SKM-1 (cell line): ENCODE measurements at regions not wholly inside any gene's neighbourhood (a gene's known extent, or its start where the extent isn't known, plus 50 kb on each side); places are given as distances from the start of the nearest gene placed in this dataset.
"Not testable (repeated sequence)": the region's sequence is repeated elsewhere in the genome, so short reads cannot be mapped to it uniquely, and the experiment has no call there.

Experiments
- DNase-seq: peaks from one replicate; lab custom pipeline; 2025; ENCODE audit not compliant: unreplicated experiment; lab: John Stamatoyannopoulos, UW

DNA sequence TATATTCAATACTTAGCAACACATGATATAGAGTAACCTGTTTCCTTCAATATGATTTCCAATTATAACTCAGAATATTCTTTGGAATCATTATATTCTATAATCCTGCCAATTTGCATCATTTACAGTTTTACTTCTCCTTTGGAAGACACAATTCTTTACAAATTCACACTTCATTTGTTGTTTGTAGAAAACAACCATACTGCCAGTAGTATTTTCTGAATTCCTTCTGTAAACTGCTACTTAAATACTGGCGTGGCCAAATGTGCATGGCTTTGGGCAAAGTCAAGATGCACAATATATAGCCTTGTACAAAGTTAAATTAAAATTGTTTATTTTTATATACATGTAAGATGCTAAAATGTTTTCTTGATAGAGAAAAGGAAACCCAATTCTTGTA lies 687.1 kb upstream of the NEGR1 start:
- no peak for DNase-seq

DNA sequence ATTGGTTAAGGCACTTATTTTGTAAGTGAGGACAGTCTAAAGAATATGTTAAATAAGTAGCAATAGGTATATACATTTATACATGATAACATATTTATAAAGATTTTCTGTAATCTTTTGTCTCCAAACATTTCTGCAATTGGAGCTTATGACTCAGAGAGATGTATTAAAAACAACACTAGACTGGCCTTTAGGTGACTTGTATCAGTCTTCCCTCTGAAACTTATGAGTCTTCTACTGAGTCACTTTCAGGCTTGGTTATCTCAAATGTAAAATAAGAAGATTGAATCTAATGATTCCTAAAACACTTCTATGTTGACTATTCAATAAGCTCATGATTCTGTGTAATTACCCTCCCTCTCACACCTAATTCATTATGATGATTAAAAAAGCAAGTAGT lies 672.6 kb upstream of the NEGR1 start:
- no peak for DNase-seq

- DNase-seq, result not testable (repeated sequence)
Measured at GRCh38 chr1:72950900-72951299, 668.6 kb upstream of the NEGR1 start.

DNA sequence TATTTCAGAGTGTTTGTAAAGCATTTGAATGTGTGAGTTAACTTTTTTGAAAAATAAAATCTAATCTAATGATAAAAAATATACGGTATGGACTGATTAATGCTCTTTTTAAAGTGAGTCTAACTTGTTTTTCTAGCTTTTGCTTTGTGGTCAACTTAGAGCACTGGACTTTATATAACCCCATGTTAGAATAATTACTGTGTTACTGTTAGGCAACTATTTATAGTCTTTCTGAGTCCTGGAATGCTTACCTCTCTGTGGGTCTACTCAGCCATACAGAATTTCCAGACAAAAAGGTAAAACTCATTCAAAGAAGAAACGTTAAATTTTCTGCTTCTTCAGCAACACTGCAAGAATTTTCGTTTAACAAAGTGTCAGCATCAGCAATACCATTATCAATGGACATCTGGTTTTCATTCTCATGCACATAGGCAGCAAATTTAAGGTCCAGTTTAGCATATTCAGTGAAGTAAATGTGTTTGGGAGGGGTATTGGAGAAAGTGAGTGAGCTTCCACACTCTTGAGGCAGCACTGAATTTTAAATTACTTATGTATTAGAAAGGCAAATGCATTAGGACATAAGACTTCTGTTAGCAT lies 664.7 kb upstream of the NEGR1 start:
- no peak for DNase-seq

GRCh38 chr1:72942008-72942407 lies 659.7 kb upstream of the NEGR1 start:
- DNase-seq, result no peak

- no peak for DNase-seq
Measured at GRCh38 chr1:72938408-72938807, 656.1 kb upstream of the NEGR1 start.

DNA sequence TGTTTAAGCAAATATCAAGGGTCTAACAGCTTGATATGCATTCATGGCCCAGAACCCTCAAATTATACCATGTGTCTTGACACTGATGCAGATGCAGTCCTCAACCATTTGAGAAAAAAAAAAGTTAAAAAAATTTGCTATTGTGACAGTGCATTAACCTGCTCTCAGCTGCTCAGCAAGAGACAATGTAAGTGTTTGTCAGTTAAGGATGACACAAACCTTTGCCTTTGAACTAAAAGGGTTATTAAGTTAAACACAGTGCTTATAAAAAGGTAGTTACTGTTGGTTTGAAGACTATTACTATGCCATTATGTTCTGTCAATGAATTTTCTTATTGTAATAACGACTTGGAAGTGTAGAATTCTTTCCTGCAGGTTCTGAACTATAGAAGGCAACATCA lies 655.6 kb upstream of the NEGR1 start:
- no peak for DNase-seq

- DNase-seq, result no peak
Measured at GRCh38 chr1:72936942-72937341, 654.6 kb upstream of the NEGR1 start.

DNA sequence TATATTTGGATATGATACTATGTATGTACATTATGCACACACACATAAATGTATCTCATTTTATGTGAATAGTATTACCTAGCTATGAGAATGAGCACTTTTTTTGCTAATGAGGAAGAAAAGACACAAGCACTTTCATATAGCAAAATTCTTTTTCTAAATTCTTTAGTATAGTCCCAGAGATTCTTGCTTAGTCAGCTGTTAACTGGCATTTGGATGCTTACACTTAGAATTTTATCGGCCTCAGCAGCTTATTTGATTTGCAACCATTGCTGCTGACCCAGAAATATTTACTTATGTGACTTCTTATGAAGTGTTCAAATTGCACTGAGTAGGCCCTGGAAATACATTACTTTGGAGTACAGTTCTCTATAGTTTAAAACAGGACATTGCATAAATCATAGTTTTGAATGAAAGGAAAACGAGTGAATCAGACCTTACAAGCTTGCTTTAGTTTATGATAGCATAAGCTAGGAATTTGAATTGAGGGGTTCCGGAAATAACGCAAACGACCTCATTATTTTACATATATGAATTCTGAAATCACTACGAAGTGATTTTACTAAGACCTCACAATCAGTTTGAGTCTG lies 653.9 kb upstream of the NEGR1 start:
- no peak for DNase-seq

DNA sequence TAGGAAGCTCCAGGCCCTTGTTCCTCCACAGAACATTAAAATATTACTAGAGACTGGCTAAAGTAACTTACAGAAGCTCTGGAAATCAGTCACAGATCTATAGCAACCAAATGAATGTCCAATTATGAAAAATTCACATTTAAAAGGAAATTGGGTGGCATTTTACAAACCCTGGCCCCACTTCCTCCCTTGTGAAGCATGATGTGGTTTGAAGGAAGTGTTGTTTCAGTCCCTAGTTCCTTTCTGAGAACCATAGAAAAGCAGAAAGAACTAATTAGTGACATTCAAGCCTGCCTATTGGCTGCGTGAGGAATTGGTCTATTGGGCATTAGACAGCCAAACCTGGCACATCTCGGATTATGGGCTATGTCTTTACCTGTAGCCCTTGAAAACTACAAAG lies 649.7 kb upstream of the NEGR1 start:
- no peak for DNase-seq

- DNase-seq, result no peak
Measured at GRCh38 chr1:72930528-72930927, 648.2 kb upstream of the NEGR1 start.

DNA sequence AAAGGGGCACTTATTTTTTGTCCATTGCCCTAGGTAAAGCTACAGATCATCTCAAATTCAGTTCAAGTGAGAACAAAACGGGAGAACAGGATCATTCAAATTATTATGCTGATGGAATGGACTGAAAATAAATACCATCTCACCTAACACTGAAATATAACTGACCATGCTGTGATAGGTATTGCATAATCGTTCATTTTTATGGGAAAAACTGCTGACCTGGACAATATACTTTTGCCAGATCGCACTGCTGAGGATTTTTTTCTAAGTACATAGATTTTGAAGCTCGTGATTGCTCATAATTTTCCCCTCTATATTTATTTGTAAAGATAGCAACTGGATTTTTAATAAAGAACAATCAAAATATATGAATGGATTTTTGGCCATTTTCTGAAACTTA lies 636.6 kb upstream of the NEGR1 start:
- DNase-seq, result no peak

DNA sequence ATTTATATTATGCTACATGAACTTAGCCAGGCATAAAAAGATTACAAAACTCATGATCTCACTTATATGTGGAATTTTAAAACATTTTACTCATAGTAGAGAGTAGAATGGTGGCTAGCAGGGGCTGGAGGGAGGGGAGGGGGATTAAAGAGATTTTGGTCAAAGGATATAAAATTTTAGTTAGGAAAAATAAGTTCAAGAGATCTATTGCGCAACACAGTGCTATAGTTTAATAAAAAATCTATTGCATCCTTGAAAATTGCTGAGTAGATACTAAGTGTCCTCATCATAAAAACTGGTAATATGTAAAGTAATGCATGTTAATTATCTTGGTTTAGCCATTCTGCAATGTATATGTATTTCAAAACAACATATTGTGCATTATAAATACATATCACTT lies 635.6 kb upstream of the NEGR1 start:
- DNase-seq, result no peak

DNA sequence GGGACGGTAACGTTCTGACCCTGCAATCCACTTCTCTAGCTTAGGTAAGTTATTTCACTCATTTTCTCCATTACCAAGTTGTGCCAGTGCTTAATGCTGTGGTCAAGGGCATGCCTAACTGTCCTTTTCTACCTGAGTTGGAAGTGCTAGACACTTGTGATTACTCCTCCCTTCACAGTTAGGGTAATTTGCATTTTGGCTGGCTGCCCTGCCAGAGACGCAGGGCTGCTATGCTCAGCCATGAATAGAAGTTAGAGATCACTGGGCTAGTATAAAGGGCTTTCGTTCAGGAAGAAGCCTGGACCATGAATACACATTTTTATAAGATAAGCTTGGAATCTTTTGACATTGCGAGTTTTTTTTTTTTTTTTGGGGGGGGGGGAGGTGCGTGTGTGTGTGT lies 633.2 kb upstream of the NEGR1 start:
- DNase-seq, result no peak

DNA sequence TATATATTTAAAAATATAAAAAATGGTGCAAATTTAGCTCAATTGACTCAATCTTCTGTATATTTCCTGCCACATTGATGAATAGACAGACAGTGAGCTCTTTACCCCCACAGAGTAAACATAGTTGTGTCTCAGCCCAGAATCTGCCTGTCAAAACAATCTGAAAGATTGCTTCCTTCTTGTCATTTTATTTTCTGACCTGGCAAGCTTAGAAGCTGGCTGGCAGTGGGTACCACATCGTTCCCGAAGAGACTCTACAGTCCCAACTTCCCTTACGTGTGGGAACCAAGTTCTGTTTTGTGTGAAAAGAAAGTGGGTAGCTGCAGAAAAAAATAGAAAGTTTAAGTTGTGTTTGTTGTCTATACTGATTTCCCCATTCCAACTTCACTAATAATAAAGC lies 629.3 kb upstream of the NEGR1 start:
- DNase-seq, result no peak

DNA sequence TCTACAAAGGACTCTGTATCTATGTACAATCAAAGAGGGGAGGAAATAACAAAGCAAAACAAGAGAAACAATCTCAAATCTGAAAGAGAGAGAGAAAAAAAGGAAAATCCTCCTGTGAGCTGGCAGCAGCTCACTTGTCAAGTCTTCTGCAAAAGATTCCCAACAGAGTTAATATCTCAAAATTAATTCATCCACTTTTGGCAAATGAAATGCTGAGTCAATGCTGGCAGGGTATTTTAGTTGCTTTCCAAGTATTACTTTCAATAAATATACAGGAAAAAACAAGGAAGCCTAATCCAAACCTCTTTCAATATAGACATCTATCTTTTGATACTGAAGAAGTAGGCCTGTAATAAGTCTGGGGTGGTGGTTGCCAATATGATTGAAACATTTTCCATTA lies 613.9 kb upstream of the NEGR1 start:
- DNase-seq, result no peak

DNA sequence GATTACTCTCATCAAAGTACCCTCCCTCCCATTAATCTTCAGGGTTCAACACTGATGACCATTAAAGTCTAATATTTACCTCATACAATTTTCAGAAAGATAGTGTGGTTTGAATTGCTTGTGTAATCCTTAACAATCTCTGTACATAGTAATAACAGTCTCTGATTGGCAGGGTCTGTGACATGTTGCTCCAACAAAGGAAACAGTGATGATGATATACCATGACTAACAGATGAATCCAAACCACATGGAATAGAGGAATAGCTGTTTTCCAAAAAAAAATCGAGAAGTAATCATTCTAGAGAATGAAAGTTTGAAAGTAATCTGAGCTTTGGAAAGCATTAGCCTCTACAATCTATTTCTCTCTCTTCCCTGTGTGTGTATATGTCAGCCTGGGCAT lies 610.1 kb upstream of the NEGR1 start:
- DNase-seq, result no peak

GRCh38 chr1:72891976-72892375 lies 609.6 kb upstream of the NEGR1 start:
- DNase-seq, result no peak

DNA sequence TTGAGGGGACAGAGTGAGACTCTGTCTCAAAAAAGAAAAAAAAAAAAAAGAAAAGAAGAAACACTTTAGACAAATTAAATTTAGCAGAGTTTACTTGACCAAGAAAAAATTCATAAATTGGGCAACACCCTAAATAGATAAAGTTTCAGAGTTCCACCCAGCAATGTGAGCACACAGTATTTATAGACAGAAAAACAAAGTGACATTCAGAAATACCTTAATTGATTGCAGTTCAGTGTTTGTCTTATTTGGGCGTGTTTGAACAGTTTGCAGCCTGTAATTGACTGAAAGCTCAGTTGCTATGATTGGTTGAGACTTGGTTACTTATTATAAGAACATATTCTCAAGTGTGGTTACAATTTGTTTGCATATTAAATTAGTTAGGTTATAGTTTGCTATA lies 603.5 kb upstream of the NEGR1 start:
- DNase-seq, result no peak

DNA sequence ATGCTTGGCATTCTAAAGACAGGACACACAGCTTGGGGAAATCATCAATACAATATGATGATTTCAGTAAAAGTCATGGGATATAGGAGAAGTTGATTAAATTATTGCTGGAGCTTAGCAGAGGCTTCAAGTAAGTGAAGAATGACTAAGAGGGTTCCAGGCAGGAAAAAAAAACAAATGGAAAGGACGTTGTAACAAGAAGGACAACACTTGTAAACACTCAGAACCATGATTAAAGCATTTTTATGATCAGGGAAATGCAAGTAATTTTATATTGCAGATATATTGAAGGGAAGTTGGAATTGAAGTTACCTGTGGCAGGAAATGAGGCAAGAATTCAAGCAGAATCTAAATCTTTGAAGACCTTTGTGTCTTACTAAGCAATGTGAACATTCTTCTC lies 602.7 kb upstream of the NEGR1 start:
- DNase-seq, result no peak

DNA sequence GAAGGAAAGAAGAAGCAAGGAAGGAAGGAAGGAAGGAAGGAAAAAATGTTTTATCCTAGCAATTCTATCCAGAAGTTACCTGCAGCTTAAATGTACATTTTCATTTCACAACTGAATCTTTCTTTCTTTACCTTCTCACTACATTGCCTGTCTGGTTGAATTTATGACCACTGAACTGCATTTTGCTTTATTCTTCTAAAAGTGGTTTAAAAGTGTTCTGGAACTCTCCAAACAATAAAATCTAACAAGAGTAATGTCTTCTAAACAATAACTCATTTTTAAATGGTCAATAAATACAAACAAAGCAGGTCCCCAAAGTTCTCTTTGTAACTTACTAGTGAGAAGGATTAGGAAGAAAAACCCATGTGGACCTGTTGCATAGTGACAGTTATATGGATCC lies 587.5 kb upstream of the NEGR1 start:
- DNase-seq, result no peak

GRCh38 chr1:72869441-72869840 lies 587.1 kb upstream of the NEGR1 start:
- no peak for DNase-seq

GRCh38 chr1:72851597-72851996 lies 569.3 kb upstream of the NEGR1 start:
- DNase-seq, result no peak
